ENCODE measurements at regions not wholly inside any gene's neighbourhood (a gene's known extent, or its start where the extent isn't known, plus 50 kb on each side); places are given as distances from the start of the nearest gene placed in this dataset.
"Not testable (repeated sequence)": the region's sequence is repeated elsewhere in the genome, so short reads cannot be mapped to it uniquely, and the experiment has no call there.

DNA sequence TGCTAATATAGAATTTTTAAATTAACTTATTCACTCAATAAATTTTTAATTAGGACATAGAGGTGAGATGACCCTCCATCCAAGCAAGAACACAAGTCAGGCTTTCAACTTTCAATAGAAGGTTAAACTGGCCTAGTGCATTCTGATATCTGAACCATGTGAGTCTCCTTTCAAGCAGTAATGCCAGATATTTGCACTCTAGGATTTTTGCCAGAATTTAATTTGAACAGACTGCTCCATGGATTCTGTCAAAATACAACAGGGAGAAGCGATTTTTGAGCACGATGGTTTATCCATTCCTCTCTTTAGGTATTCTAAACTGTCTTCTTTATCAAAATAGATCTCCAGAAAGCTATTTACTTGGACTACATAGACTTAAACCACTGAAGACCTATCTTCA, 72.0 kb upstream of the DCLK2 start:
- ChIA-PET POLR2A (no interaction called here), CTCF (interaction anchor here (0.7 to 11.2 kb wide), 3 partner anchors 10 to 237 kb away, joined by 4 to 73 read pairs (median 11); no protein-coding TSS in a partner anchor)
- TF ChIP-seq, protein P1, sequence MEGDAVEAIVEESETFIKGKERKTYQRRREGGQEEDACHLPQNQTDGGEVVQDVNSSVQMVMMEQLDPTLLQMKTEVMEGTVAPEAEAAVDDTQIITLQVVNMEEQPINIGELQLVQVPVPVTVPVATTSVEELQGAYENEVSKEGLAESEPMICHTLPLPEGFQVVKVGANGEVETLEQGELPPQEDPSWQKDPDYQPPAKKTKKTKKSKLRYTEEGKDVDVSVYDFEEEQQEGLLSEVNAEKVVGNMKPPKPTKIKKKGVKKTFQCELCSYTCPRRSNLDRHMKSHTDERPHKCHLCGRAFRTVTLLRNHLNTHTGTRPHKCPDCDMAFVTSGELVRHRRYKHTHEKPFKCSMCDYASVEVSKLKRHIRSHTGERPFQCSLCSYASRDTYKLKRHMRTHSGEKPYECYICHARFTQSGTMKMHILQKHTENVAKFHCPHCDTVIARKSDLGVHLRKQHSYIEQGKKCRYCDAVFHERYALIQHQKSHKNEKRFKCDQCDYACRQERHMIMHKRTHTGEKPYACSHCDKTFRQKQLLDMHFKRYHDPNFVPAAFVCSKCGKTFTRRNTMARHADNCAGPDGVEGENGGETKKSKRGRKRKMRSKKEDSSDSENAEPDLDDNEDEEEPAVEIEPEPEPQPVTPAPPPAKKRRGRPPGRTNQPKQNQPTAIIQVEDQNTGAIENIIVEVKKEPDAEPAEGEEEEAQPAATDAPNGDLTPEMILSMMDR (IDR thresholded peaks at IDR 0.05; ENCODE audit: control extremely low read depth, extremely low read depth, low read depth, missing control alignments), result no peak
- no peak for DNase-seq (ENCODE audit: extremely low spot score)

DNA sequence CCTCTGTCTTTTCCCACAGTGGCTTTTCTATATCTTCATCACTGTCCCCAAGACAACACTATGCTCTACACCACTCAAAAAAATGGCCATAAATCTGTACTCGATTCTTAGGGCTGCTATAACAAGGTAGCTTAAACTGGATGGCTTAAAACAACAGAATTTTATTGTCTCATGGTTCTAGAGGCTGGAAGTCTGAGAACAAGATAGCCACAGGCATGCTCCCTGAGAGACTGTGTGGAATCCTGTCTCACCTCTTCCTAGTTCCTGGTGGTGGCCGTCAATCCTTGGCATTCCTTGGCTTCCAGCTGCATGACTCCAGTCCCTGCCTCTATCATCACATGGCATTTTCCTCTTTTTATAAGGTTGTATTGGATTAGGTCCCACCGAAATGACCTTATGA, 70.7 kb upstream of the DCLK2 start:
- DNase-seq (ENCODE audit: extremely low spot score), result no peak
- ChIA-PET CTCF (interaction anchor here (1.0 to 11.2 kb wide), 6 partner anchors 9 to 860 kb away, joined by 3 to 73 read pairs (median 5); no protein-coding TSS in a partner anchor), POLR2A (no interaction called here)
- TF ChIP-seq, protein P1 (IDR thresholded peaks at IDR 0.05; ENCODE audit: control extremely low read depth, extremely low read depth, low read depth, missing control alignments), result no peak

DNA sequence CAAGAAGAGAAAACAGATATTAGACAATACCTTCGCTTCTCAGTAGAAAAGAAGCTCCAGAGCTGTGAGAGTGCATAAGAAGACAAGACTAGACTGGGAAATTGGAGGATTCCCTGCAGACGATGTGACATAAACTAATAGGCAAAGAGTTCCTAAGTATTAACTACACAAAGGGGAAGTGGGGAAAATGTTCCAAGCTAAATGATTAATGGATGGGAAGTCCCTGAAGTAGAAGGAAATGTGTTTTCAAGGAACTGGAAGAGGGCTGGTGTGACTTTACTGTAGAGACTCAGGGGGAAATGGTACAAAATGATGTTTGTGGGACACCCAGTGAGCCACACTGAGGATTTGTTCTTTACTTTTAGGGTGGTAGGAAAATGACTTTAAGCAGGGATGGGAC, 69.7 kb upstream of the DCLK2 start:
- TF ChIP-seq, protein P1 (IDR thresholded peaks at IDR 0.05; ENCODE audit: control extremely low read depth, extremely low read depth, low read depth, missing control alignments), result no peak
- CTCF ChIA-PET, result interaction anchor here (1.0 to 11.2 kb wide), 7 partner anchors 10 to 859 kb away, joined by 3 to 73 read pairs (median 6); no protein-coding TSS in a partner anchor
- no peak for DNase-seq (ENCODE audit: extremely low spot score)
- POLR2A ChIA-PET, result no interaction called here

DNA sequence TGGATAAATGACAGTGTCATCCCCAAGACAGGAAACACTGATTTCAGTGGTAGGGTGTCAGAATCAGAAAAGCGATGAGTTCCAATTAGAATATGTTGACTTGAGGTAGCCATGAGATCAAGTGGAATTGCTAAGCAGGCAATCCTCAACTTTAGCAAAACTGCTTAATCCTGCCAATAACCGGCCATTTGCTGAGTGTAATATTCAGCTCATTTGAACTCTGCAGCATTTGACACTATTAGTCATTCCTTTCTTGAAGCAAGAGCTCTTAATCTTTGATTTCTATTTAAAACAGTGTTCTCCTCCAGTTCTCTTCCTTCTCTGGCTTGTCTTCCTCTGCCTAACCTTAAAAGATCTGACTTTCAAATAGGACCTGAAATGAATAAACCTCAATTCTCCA, 68.7 kb upstream of the DCLK2 start:
- ChIA-PET CTCF (interaction anchor here (1.0 to 11.2 kb wide), 6 partner anchors 13 to 233 kb away, joined by 3 to 73 read pairs (median 8); no protein-coding TSS in a partner anchor), POLR2A (no interaction called here)
- no peak for DNase-seq (ENCODE audit: extremely low spot score)
- TF ChIP-seq, protein P1 (IDR thresholded peaks at IDR 0.05; ENCODE audit: control extremely low read depth, extremely low read depth, low read depth, missing control alignments), result no peak

DNA sequence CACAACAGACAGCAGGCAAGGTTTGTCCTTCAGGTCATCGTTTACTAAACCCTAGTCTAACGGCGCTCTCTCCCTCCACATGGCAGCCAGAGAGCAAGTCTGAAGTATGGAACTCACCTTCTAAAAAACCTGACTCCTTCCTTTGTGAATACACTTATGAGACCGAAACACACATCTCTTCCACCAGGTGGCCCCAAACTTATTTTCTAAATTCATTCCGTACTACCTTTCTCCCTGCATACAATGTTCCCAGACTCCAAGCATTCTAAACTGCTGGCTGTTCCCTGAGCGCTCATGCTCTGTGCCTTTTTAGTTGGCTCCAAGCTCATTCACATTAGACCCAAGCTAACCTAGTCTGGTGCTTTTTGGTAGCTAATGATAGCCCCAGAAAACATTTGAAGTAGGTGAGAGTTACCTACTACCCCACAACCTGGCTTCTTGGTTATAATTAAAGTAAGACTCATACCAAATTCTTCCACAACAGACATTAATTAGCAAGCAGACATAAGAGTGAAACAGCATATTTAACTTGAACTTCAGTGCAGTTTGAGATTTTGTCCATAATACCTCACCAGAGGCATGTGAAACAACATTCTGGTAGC, 67.6 kb upstream of the DCLK2 start:
- ChIA-PET CTCF (interaction anchor here (0.8 to 11.2 kb wide), 11 partner anchors 10 to 856 kb away, joined by 3 to 73 read pairs (median 4); no protein-coding TSS in a partner anchor), POLR2A (no interaction called here)
- peak; percentile 15 for DNase-seq (ENCODE audit: extremely low spot score)
- TF ChIP-seq, protein P1 (IDR thresholded peaks at IDR 0.05; ENCODE audit: control extremely low read depth, extremely low read depth, low read depth, missing control alignments), result peak; percentile 36

DNA sequence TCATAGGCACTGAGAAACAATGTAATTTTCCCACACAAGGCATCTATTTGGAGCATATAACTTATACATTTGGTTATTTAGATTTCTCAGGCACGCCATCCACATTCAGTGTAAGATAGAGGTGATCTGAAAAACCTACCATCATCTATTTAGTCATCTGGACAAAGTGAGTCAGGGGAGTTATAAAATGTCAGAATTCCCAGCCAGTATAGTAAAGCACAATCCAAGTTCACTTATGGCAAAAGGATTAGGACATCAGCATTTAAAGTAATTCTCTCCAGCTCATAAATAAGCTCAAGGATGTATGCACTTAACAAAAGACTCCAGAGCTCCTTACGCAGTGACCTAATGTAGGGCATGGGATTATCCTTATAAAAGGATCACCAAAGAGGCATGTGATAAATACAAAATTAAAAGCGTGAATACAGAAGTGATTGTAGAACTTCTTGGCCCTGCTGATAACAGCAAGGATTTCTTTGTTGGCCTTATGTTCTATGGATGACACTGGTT, 65.3 kb upstream of the DCLK2 start:
- DNase-seq (ENCODE audit: extremely low spot score), result no peak
- TF ChIP-seq, protein P1 (IDR thresholded peaks at IDR 0.05; ENCODE audit: control extremely low read depth, extremely low read depth, low read depth, missing control alignments), result no peak
- POLR2A ChIA-PET, result no interaction called here
- CTCF ChIA-PET, result interaction anchor here (0.7 to 11.2 kb wide), 4 partner anchors 9 to 230 kb away, joined by 3 to 73 read pairs (median 4); no protein-coding TSS in a partner anchor

DNA sequence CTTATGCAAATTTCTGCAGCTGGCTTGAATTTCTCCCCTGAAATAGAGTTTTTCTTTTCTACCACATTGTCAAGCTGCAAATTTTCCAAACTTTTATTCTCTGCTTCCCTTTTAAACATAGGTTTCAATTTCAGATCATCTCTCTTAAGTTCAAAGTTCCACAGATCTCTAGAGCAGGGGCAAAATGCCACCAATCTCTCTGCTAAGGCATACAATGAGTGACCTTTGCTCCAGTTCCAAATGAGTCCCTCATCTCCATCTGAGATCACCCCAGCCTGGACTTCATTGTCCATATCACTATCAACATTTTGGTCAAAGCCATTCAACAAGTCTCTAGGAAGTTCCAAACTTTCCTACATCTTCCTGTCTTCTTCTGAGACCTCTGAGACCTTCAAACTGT, 62.3 kb upstream of the DCLK2 start:
- DNase-seq (ENCODE audit: extremely low spot score); POLR2A ChIA-PET: not testable (repeated sequence)
- CTCF ChIA-PET, result interaction anchor here (2.0 kb wide), 1 partner anchor 10 kb away, joined by 4 read pairs; no protein-coding TSS in a partner anchor

DNA sequence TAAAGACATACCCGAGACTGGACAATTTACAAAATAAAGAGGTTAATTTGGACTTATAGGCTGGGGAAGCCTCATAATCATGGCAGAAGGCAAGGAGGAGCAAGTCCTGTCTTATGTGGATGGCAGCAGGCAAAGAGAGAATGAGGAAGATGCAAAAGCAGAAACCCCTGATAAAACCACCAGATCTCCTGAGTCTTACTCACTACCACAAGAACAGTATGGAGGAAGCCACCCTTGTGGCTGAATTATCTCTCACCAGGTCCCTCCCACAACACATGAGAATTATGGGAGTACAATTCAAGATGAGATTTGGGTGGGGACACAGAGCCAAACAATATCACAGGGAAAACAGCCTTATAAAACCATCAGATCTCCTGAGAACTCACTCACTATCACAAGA, 61.6 kb upstream of the DCLK2 start:
- CTCF ChIA-PET, result interaction anchor here (0.8 to 2.0 kb wide), 2 partner anchors 11 to 192 kb away, joined by 3 to 4 read pairs; no protein-coding TSS in a partner anchor
- POLR2A ChIA-PET; DNase-seq (ENCODE audit: extremely low spot score): not testable (repeated sequence)
